ENCODE measurements at regions not wholly inside any gene's neighbourhood (a gene's known extent, or its start where the extent isn't known, plus 50 kb on each side); places are given as distances from the start of the nearest gene placed in this dataset.

GRCh38 chr7:115546790-115547189, 483.8 kb downstream of the TFEC start:
- Histone ChIP-seq H3K4me3 (no peak overlapping the region), H3K27ac (no peak overlapping the region), H3F3A (ENCODE audit: insufficient read depth) (no peaks in the 10 kb centered on the region), H3K9me3 (ENCODE audit: low read depth) (no peaks in the 10 kb centered on the region), H3K9ac (no peak overlapping the region), H3K9me2 (ENCODE audit: insufficient read depth) (no peaks in the 10 kb centered on the region), H3K79me2 (ENCODE audit: insufficient read depth) (no peaks in the 10 kb centered on the region), H3K36me3 (ENCODE audit: low read depth) (no peaks in the 10 kb centered on the region), H2AFZ (no peak overlapping the region), H3K4me1 (ENCODE audit: insufficient read depth) (peaks cover 7% of the 10 kb centered on the region), H3K27me3 (replicated peaks; ENCODE audit: insufficient read depth) (no peaks in the 10 kb centered on the region), H4K20me1 (ENCODE audit: insufficient read depth) (no peaks in the 10 kb centered on the region), H3K4me2 (ENCODE audit: unreplicated experiment) (no peak overlapping the region)
- TF ChIP-seq EZH2phosphoT487 (IDR thresholded peaks at IDR 0.05; ENCODE audit: insufficient read depth, low read depth) (no peak), EZH2 (IDR thresholded peaks at IDR 0.05; ENCODE audit: insufficient read depth, poor library complexity, severe bottlenecking) (no peak)
- in situ Hi-C loops (cut with MboI) = no loop called here
- DNase-seq = peak; percentile 5

GRCh38 chr7:115533785-115534184, 496.8 kb downstream of the TFEC start:
- Histone ChIP-seq H3K36me3 (ENCODE audit: low read depth) (no peaks in the 10 kb centered on the region), H2AFZ (peak overlapping the region; percentile 21; the same call in 1 of the 2 replicates), H3K4me2 (ENCODE audit: unreplicated experiment) (peak overlapping the region; percentile 43), H3K27me3 (replicated peaks; ENCODE audit: insufficient read depth) (no peaks in the 10 kb centered on the region), H4K20me1 (ENCODE audit: insufficient read depth) (no peaks in the 10 kb centered on the region), H3K9ac (no peak overlapping the region), H3F3A (ENCODE audit: insufficient read depth) (peaks cover 8% of the 10 kb centered on the region), H3K9me2 (ENCODE audit: insufficient read depth) (no peaks in the 10 kb centered on the region), H3K4me1 (ENCODE audit: insufficient read depth) (peaks cover 19% of the 10 kb centered on the region), H3K27ac (peak overlapping the region; percentile 6; the same call in 1 of the 2 replicates), H3K9me3 (ENCODE audit: low read depth) (no peaks in the 10 kb centered on the region), H3K4me3 (no peak overlapping the region), H3K79me2 (ENCODE audit: insufficient read depth) (no peaks in the 10 kb centered on the region)
- TF ChIP-seq EZH2 (IDR thresholded peaks at IDR 0.05; ENCODE audit: insufficient read depth, poor library complexity, severe bottlenecking) = no peak
- TF ChIP-seq EZH2phosphoT487 (IDR thresholded peaks at IDR 0.05; ENCODE audit: insufficient read depth, low read depth) = no peak
- DNase-seq = peak; percentile 63
- WGBS, 2 experiments (ENCODE audit: low coverage in 1 of 2, low lambda C conversion rate in 2 of 2, missing lambda C conversion rate in 2 of 2) = 29 to 41% methylated on average over 1 of the region's 1 CpG
- in situ Hi-C loops (cut with MboI) = no loop called here

GRCh38 chr7:115526278-115526677, 504.3 kb downstream of the TFEC start:
- Histone ChIP-seq H2AFZ (0 out of 2 replicates have a peak overlapping the region, but pooled peaks have one; percentile 29), H3K9ac (no peak overlapping the region), H3K4me1 (ENCODE audit: insufficient read depth) (no peaks in the 10 kb centered on the region), H4K20me1 (ENCODE audit: insufficient read depth) (no peaks in the 10 kb centered on the region), H3K4me3 (no peak overlapping the region), H3K27me3 (replicated peaks; ENCODE audit: insufficient read depth) (no peaks in the 10 kb centered on the region), H3K9me3 (ENCODE audit: low read depth) (no peaks in the 10 kb centered on the region), H3F3A (ENCODE audit: insufficient read depth) (no peaks in the 10 kb centered on the region), H3K4me2 (ENCODE audit: unreplicated experiment) (no peak overlapping the region), H3K27ac (no peak overlapping the region), H3K36me3 (ENCODE audit: low read depth) (no peaks in the 10 kb centered on the region), H3K9me2 (ENCODE audit: insufficient read depth) (no peaks in the 10 kb centered on the region), H3K79me2 (ENCODE audit: insufficient read depth) (no peaks in the 10 kb centered on the region)
- DNase-seq = no peak
- in situ Hi-C loops (cut with MboI) = no loop called here
- WGBS, 2 experiments (ENCODE audit: low coverage in 1 of 2, low lambda C conversion rate in 2 of 2, missing lambda C conversion rate in 2 of 2) = 81 to 86% methylated on average over 3 of the region's 3 CpGs
- no peak for TF ChIP-seq EZH2 (IDR thresholded peaks at IDR 0.05; ENCODE audit: insufficient read depth, poor library complexity, severe bottlenecking)
- no peak for TF ChIP-seq EZH2phosphoT487 (IDR thresholded peaks at IDR 0.05; ENCODE audit: insufficient read depth, low read depth)

- no peaks in the 10 kb centered on the region for H3K9me2 ChIP-seq (ENCODE audit: insufficient read depth)
- WGBS, 2 experiments (ENCODE audit: low coverage in 1 of 2, low lambda C conversion rate in 2 of 2, missing lambda C conversion rate in 2 of 2) = 50 to 51% methylated on average over 3 of the region's 3 CpGs
- H3K27ac ChIP-seq = no peak overlapping the region
- no peaks in the 10 kb centered on the region for H3K9me3 ChIP-seq (ENCODE audit: low read depth)
- H3K4me2 ChIP-seq (ENCODE audit: unreplicated experiment) = no peak overlapping the region
- no peaks in the 10 kb centered on the region for H3F3A ChIP-seq (ENCODE audit: insufficient read depth)
- in situ Hi-C loops (cut with MboI) = no loop called here
- H3K36me3 ChIP-seq (ENCODE audit: low read depth) = no peaks in the 10 kb centered on the region
- no peak for DNase-seq
- H4K20me1 ChIP-seq (ENCODE audit: insufficient read depth) = no peaks in the 10 kb centered on the region
- no peak overlapping the region for H3K4me3 ChIP-seq
- no peak overlapping the region for H2AFZ ChIP-seq
- TF ChIP-seq EZH2 (IDR thresholded peaks at IDR 0.05; ENCODE audit: insufficient read depth, poor library complexity, severe bottlenecking) = no peak
- no peak for TF ChIP-seq EZH2phosphoT487 (IDR thresholded peaks at IDR 0.05; ENCODE audit: insufficient read depth, low read depth)
- H3K9ac ChIP-seq = no peak overlapping the region
- no peaks in the 10 kb centered on the region for H3K27me3 ChIP-seq (replicated peaks; ENCODE audit: insufficient read depth)
- H3K79me2 ChIP-seq (ENCODE audit: insufficient read depth) = no peaks in the 10 kb centered on the region
- no peaks in the 10 kb centered on the region for H3K4me1 ChIP-seq (ENCODE audit: insufficient read depth)
Observed at GRCh38 chr7:115522174-115522573, 508.4 kb downstream of the TFEC start.

GRCh38 chr7:115516341-115516740, 514.2 kb downstream of the TFEC start:
- H3K27me3 ChIP-seq (replicated peaks; ENCODE audit: insufficient read depth) = no peaks in the 10 kb centered on the region
- no peaks in the 10 kb centered on the region for H3K36me3 ChIP-seq (ENCODE audit: low read depth)
- H4K20me1 ChIP-seq (ENCODE audit: insufficient read depth) = no peaks in the 10 kb centered on the region
- in situ Hi-C loops (cut with MboI) = no loop called here
- H3F3A ChIP-seq (ENCODE audit: insufficient read depth) = no peaks in the 10 kb centered on the region
- DNase-seq = no peak
- no peak overlapping the region for H2AFZ ChIP-seq
- no peaks in the 10 kb centered on the region for H3K79me2 ChIP-seq (ENCODE audit: insufficient read depth)
- H3K9ac ChIP-seq = no peak overlapping the region
- no peaks in the 10 kb centered on the region for H3K9me2 ChIP-seq (ENCODE audit: insufficient read depth)
- no peak overlapping the region for H3K27ac ChIP-seq
- no peak for TF ChIP-seq EZH2phosphoT487 (IDR thresholded peaks at IDR 0.05; ENCODE audit: insufficient read depth, low read depth)
- no peak for TF ChIP-seq EZH2 (IDR thresholded peaks at IDR 0.05; ENCODE audit: insufficient read depth, poor library complexity, severe bottlenecking)
- H3K4me2 ChIP-seq (ENCODE audit: unreplicated experiment) = no peak overlapping the region
- WGBS, 2 experiments (ENCODE audit: low coverage in 1 of 2, low lambda C conversion rate in 2 of 2, missing lambda C conversion rate in 2 of 2) = 42 to 49% methylated on average over 2 of the region's 2 CpGs
- H3K9me3 ChIP-seq (ENCODE audit: low read depth) = no peaks in the 10 kb centered on the region
- no peaks in the 10 kb centered on the region for H3K4me1 ChIP-seq (ENCODE audit: insufficient read depth)
- H3K4me3 ChIP-seq = no peak overlapping the region

All from GM23248 (cell line).